HG03039 (cell line): ENCODE measurements at regions not wholly inside any gene's neighbourhood (a gene's known extent, or its start where the extent isn't known, plus 50 kb on each side); places are given as distances from the start of the nearest gene placed in this dataset.
"Not testable (repeated sequence)": the region's sequence is repeated elsewhere in the genome, so short reads cannot be mapped to it uniquely, and the experiment has no call there.

ENCODE experiments used
- ATAC-seq: cut with Tn5 transposase; IDR thresholded peaks from one replicate; pipeline ENCODE4 v1.9.1; 2021; ENCODE audit warnings: mild to moderate bottlenecking, moderate library complexity; ENCODE audit not compliant: unreplicated experiment

DNA sequence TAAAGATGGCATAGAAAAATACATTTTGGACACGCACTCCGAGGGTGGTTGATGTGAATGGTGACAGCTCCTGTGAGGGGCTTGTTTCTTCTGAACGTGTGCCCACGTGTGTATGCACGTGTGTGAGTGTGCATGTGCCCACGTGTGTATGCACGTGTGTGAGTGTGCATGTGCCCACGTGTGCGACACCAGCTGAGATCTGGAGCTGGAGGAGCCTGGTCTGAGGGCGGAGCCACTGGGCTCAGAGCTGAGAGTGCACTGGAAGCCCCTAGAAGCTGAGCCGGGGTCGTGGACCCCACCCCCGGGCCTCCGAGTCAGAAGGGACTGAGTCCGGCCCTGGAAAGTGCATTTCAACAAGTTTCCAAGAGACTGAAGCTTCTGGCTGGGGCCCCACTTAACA lies 282.5 kb upstream of the IRX4 start:
- ATAC-seq, result no peak

- no peak for ATAC-seq
Measured at GRCh38 chr5:2164586-2164985, 281.9 kb upstream of the IRX4 start.

GRCh38 chr5:2163940-2164490 lies 281.3 kb upstream of the IRX4 start:
- ATAC-seq, result no peak

- ATAC-seq, result no peak
Measured at GRCh38 chr5:2163060-2163856, 280.5 kb upstream of the IRX4 start.

DNA sequence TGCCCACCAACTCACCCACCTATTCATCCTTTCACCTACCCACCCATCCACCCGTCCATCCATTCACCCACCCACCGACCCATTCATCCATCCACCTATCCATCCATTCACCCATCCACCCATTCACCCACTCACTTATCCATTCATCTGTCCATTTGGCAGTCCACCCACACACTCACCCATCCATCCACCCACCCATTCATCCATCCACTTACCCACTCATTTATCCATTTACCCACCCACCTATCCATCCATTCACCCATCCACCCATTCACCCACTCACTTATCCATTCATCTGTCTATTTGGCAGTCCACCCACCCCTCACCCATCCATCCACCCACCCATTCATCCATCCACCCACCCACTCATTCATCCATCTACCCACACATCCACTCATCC lies 278.1 kb upstream of the IRX4 start:
- no peak for ATAC-seq

GRCh38 chr5:2158767-2159166 lies 276.0 kb upstream of the IRX4 start:
- ATAC-seq, result no peak

DNA sequence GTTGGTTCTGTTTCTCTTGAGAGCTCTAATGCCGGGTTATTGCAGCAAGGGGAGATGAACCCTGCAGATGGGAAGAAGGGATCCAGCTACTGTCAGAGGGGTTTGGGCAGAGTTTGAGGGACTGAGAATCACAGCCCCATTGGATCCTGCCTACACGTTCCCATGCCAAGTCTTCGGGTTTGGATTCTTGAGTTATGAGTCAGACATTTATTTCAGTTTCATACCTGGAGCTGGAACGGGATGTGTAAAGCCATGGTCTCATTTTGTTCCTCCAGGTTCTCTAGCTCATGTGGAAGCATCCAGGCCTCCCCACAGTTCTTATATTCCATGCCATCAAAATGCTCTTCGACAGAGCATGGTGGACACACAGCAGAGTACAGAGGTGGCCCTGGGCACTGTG lies 275.4 kb upstream of the IRX4 start:
- no peak for ATAC-seq

DNA sequence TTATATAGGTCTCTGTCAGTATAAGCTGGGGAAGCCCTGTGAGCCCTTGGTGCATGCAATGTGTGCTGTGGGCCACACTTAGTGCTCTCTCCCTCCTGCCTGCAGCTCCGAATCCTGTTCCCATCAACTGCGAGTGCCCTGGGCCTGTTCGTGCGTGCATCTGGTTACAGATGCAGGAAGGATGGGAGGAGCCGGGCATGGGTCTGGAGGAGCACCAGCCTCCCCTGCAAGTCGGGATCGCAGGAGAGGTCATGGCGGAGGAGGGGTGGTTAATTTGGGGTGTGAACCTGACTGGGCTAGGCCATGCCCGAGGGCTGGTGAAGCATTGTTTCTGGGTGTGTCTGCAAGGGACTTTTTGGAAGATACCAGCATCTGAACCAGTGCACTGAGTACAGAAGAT lies 274.6 kb upstream of the IRX4 start:
- ATAC-seq, result no peak

DNA sequence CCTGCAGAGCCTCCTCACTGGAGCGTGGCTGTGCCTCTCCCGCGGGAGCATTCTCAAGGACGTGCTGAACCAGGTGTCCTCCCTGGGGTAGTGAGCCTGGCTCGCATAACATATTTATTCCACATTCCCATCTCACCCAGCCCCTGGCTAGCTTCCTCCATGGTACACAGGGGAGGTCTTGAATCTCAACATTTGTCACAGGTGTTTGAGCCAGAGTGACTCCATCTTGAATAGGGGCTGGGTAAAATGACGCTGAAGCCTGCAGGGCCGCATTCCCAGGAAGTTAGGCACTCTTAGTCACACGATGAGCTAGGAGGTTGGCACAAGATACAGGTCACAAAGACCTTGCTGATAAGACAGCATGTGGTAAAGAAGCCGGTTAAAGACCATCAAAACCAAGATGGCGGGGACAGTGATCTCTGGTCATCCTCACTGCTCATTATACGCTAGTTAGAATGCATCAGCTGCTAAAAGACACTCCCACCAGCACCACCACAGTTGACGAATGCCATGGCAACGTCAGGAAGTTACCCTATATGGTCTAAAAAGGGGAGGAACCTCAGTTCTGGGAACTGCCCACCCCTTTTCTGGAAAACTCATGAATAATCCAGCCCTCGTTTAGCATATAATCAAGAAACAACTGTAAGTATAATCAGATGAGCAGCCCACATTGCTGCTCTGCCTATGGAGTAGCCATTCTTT lies 273.8 kb upstream of the IRX4 start:
- no peak for ATAC-seq

GRCh38 chr5:2155556-2155955 lies 272.8 kb upstream of the IRX4 start:
- no peak for ATAC-seq

DNA sequence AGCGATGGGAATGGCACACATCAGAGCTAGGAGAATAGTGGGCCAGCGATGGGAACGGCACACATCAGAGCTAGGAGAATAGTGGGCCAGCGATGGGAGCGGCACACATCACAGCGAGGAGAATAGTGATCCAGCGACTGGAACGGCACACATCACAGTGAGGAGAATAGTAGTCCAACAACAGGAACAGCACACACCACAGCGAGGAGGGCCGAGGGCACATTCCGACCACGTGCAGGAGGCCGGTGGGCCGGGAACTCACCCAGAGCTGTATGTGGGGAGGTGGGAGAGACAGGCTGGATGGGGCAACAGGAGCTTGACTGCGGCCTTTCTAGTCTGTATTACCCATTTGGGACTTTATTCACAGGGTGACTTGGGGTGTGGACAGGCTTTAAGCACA lies 271.1 kb upstream of the IRX4 start:
- ATAC-seq, result no peak

- ATAC-seq, result no peak
Measured at GRCh38 chr5:2153350-2153749, 270.6 kb upstream of the IRX4 start.

DNA sequence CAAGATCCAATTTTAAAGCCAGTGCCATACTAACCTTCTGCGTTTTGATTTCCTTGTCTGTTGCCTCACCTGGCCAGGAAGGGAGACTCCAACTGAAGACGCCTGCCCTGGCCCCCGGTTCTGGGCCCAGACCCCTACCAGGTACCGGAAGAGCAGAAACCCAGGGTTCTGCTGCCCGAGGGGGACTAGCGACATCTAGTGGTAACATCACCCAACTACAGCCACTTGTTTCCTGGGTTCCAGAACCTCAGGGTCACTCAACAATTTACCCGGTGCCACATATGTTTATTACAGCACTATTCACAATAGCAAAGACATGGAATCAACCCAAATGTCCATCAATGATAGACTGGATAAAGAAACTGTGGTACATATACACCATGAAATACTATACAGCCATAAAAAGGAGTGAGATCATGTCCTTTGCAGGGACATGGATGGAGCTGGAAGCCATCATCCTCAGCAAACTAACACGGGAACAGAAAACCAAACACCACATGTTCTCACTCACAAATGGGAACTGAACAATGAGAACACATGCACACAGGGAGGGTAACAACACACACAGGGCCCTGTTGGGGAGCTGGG lies 268.7 kb upstream of the IRX4 start:
- not testable (repeated sequence) for ATAC-seq

DNA sequence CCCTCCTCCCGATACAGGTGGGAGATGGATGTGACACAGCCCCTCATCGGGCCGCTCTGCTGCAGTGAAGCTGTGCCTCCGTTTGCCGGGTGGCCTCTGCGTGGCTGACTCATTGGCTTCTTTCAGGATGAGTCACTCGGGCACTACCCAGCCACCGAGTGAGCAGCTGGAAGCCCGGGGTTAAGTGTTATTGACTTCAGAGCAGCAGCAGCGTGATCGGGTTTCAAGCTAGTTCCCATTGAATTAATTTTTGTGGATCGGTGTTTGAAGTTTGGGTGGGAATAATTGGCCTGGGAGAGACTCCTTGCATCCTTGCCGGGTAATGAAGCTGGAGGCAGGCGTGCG lies 266.4 kb upstream of the IRX4 start:
- peak; percentile 82 for ATAC-seq

GRCh38 chr5:2148312-2149194 lies 265.8 kb upstream of the IRX4 start:
- no peak for ATAC-seq

- no peak for ATAC-seq
Measured at GRCh38 chr5:2147504-2148311, 265.0 kb upstream of the IRX4 start.

DNA sequence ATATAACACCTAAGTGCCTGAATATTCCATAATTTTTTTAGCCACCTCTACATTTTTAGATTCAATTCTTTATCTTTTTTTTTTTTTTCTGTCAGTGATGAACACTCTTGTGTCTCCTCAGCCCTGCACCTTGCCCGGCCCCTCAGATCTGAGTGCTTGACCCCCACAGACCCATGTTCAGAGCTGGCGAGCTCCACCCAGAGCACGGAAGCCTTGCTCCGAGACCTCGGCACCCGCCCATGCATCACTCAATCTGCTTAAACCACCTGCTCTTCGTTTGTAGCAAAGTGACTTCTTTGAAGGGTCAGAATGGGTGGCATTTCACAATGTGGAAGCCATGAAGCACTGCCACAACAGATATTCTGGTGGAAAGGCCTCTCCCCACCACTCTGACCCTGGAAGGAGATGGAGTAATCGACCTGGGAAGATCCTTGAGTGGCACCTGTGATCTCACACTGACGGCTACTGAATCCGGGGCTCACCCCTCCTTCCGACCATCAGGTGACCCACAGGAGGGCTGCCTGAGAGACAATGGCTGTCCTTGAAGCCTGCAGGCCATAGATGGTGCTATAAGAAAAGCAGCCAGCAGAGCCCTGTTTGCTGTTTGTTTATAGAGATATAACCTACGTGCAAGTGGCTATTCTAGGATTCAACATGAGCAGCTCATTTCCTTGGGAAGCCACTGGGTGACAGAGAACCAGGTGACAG lies 261.1 kb upstream of the IRX4 start:
- ATAC-seq, result no peak

- ATAC-seq, result no peak
Measured at GRCh38 chr5:2143088-2143487, 260.4 kb upstream of the IRX4 start.

GRCh38 chr5:2142456-2142954 lies 259.8 kb upstream of the IRX4 start:
- no peak for ATAC-seq
